Colonic mucosa (tissue), 4 donors: ENCODE measurements at regions not wholly inside any gene's neighbourhood (a gene's known extent, or its start where the extent isn't known, plus 50 kb on each side); places are given as distances from the start of the nearest gene placed in this dataset.

Experiments
- DNase-seq: peaks from one replicate; pipeline ENCODE4 v3.0.0-alpha.2; 2020
- H3K27ac ChIP-seq: fragments of 200-600 bp; one replicate; pipeline ENCODE4 v1.8.0; 2021
- H3K27me3 ChIP-seq: fragments of 200-600 bp; one replicate; pipeline ENCODE4 v1.8.0; 2021
- H3K36me3 ChIP-seq: fragments of 200-600 bp; one replicate; pipeline ENCODE4 v1.8.0; 2021
- H3K4me1 ChIP-seq: fragments of 200-600 bp; one replicate; pipeline ENCODE4 v1.8.0; 2021; ENCODE audit warnings: mild to moderate bottlenecking
- H3K4me3 ChIP-seq: fragments of 200-600 bp; one replicate; pipeline ENCODE4 v1.8.0; 2021
- H3K9ac ChIP-seq, 2 donors: one replicate each; pipeline ENCODE4 v1.7.0; 2013; ENCODE audit warnings: control low read depth in 2 of 2, low read depth in 2 of 2, low read length in 2 of 2
- H3K9me3 ChIP-seq: fragments of 200-600 bp; one replicate; pipeline ENCODE4 v1.8.0; 2021
- intact Hi-C: fragments of 100-400 bp; cut with DNase I; formaldehyde crosslinking; loops from one replicate; pipeline ENCODE4 v1.14.1; 2022
- TF ChIP-seq, protein P1 (sequence below): fragments of 200-600 bp; IDR thresholded peaks from one replicate; pipeline ENCODE4 v1.8.0; 2022; ENCODE audit warnings: antibody characterized with exemption, mild to moderate bottlenecking
- donor health status: healthy.
- donor health status: DM: no; HTN: no; CAD: no.
- donor health status: DM: no; HTN: no; CAD: no.

GRCh38 chr1:30123896-30124295, 599.5 kb downstream of the MATN1 start:
- no peak overlapping the region for H3K9ac ChIP-seq
- H3K36me3 ChIP-seq = no peaks in the 10 kb centered on the region
- H3K27me3 ChIP-seq = no peaks in the 10 kb centered on the region
- no peak overlapping the region for H3K4me3 ChIP-seq
- TF ChIP-seq, protein P1, sequence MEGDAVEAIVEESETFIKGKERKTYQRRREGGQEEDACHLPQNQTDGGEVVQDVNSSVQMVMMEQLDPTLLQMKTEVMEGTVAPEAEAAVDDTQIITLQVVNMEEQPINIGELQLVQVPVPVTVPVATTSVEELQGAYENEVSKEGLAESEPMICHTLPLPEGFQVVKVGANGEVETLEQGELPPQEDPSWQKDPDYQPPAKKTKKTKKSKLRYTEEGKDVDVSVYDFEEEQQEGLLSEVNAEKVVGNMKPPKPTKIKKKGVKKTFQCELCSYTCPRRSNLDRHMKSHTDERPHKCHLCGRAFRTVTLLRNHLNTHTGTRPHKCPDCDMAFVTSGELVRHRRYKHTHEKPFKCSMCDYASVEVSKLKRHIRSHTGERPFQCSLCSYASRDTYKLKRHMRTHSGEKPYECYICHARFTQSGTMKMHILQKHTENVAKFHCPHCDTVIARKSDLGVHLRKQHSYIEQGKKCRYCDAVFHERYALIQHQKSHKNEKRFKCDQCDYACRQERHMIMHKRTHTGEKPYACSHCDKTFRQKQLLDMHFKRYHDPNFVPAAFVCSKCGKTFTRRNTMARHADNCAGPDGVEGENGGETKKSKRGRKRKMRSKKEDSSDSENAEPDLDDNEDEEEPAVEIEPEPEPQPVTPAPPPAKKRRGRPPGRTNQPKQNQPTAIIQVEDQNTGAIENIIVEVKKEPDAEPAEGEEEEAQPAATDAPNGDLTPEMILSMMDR = no peak
- H3K27ac ChIP-seq = no peak overlapping the region
- DNase-seq = no peak
- intact Hi-C loops = no loop called here
- no peaks in the 10 kb centered on the region for H3K4me1 ChIP-seq
- no peaks in the 10 kb centered on the region for H3K9me3 ChIP-seq

DNA sequence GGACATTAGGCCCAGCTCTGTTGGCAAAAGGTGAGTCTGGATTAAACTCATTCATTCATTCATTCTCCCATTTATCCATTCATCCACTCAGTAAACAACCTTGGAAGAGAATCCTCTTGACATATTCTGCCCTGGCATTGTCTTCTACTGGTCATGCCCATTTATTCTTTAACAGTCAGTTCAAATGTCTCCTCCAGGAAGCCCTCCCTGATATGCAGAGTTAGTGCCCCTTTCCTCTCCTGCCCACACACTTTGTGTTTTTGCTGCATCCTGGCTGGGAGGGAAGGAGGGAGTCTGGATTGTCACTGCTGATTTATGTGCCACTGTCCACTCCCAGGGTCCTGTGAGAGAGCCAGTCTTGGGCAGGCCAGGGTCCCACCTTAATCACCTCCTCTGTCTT, 600.3 kb downstream of the MATN1 start:
- no peaks in the 10 kb centered on the region for H3K36me3 ChIP-seq
- intact Hi-C loops = no loop called here
- H3K4me3 ChIP-seq = no peak overlapping the region
- no peak for DNase-seq
- H3K9ac ChIP-seq = no peak overlapping the region
- no peaks in the 10 kb centered on the region for H3K27me3 ChIP-seq
- TF ChIP-seq, protein P1 = no peak
- no peaks in the 10 kb centered on the region for H3K9me3 ChIP-seq
- H3K27ac ChIP-seq = no peak overlapping the region
- no peaks in the 10 kb centered on the region for H3K4me1 ChIP-seq

GRCh38 chr1:30120245-30121000, 603.0 kb downstream of the MATN1 start:
- no peak overlapping the region for H3K27ac ChIP-seq
- no peak overlapping the region for H3K4me3 ChIP-seq
- no peaks in the 10 kb centered on the region for H3K36me3 ChIP-seq
- H3K9ac ChIP-seq = no peak overlapping the region
- H3K27me3 ChIP-seq = no peaks in the 10 kb centered on the region
- intact Hi-C loops = no loop called here
- TF ChIP-seq, protein P1 = no peak
- DNase-seq = no peak
- no peaks in the 10 kb centered on the region for H3K9me3 ChIP-seq
- no peaks in the 10 kb centered on the region for H3K4me1 ChIP-seq

- Histone ChIP-seq H3K9ac (no peak overlapping the region), H3K4me1 (no peaks in the 10 kb centered on the region), H3K27ac (no peak overlapping the region), H3K36me3 (no peaks in the 10 kb centered on the region), H3K9me3 (no peaks in the 10 kb centered on the region), H3K4me3 (no peak overlapping the region), H3K27me3 (no peaks in the 10 kb centered on the region)
- intact Hi-C loops = no loop called here
- no peak for DNase-seq
- TF ChIP-seq, protein P1 = no peak
Measured at GRCh38 chr1:30117685-30118084, 605.7 kb downstream of the MATN1 start.

DNA sequence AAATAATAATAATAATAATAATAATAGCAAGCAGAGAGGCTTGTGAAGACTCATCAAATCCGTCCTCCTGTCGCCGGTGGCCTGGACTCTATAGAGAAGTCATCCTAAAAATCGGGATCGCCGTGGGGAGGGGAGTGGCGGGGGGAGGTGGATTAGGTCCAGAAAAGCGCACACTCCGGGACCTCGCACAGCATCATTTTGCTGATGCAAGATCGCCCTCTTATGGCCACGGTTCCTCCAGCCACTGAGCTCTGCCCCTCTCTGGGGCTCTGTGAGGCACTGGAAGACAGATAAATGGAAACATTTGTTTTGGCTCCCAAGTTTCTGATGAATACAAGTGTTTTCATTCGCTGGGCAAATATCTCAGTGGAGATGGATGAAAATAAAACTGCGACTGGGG, 612.0 kb downstream of the MATN1 start:
- peaks cover 4% of the 10 kb centered on the region for H3K27me3 ChIP-seq
- H3K9me3 ChIP-seq = no peaks in the 10 kb centered on the region
- no peak overlapping the region for H3K9ac ChIP-seq
- intact Hi-C loops = loop anchor here (2.0 to 5.0 kb wide), 3 partner anchors 201 to 874 kb away; partner anchors contain the start of gene PTPRU
- no peak overlapping the region for H3K27ac ChIP-seq
- H3K36me3 ChIP-seq = no peaks in the 10 kb centered on the region
- H3K4me3 ChIP-seq = no peak overlapping the region
- DNase-seq = peak; percentile 57
- H3K4me1 ChIP-seq = no peaks in the 10 kb centered on the region
- TF ChIP-seq, protein P1 = peak; percentile 52
